ENCODE measurements at regions not wholly inside any gene's neighbourhood (a gene's known extent, or its start where the extent isn't known, plus 50 kb on each side); places are given as distances from the start of the nearest gene placed in this dataset.

- H3K9me3 Mint-ChIP-seq, result peaks cover 6% of the 10 kb centered on the region
- no peak for TF ChIP-seq CTCF (conservative IDR thresholded peaks at IDR 0.05)
- no peak overlapping the region for H3K27ac Mint-ChIP-seq
- no peak overlapping the region for H3K4me3 Mint-ChIP-seq
- H3K4me1 Mint-ChIP-seq (ENCODE audit: unreplicated experiment), result no peaks in the 10 kb centered on the region
- no peaks in the 10 kb centered on the region for H3K27me3 Mint-ChIP-seq
- DNase-seq (ENCODE audit: extremely low spot score, unreplicated experiment), result no peak
- H3K36me3 Mint-ChIP-seq, result no peaks in the 10 kb centered on the region
These were observed 679.4 kb downstream of the TNS3 start for GRCh38 chr7:46902463-46902862.

GRCh38 chr7:46900312-46901263 lies 681.3 kb downstream of the TNS3 start:
- no peak overlapping the region for H3K27ac Mint-ChIP-seq
- H3K4me3 Mint-ChIP-seq, result no peak overlapping the region
- H3K36me3 Mint-ChIP-seq, result no peaks in the 10 kb centered on the region
- H3K4me1 Mint-ChIP-seq (ENCODE audit: unreplicated experiment), result no peaks in the 10 kb centered on the region
- no peak for TF ChIP-seq CTCF (conservative IDR thresholded peaks at IDR 0.05)
- H3K27me3 Mint-ChIP-seq, result no peaks in the 10 kb centered on the region
- peaks cover 6% of the 10 kb centered on the region for H3K9me3 Mint-ChIP-seq
- no peak for DNase-seq (ENCODE audit: extremely low spot score, unreplicated experiment)

- TF ChIP-seq CTCF (conservative IDR thresholded peaks at IDR 0.05), result no peak
- no peaks in the 10 kb centered on the region for H3K36me3 Mint-ChIP-seq
- H3K27me3 Mint-ChIP-seq, result no peaks in the 10 kb centered on the region
- no peaks in the 10 kb centered on the region for H3K4me1 Mint-ChIP-seq (ENCODE audit: unreplicated experiment)
- no peak for DNase-seq (ENCODE audit: extremely low spot score, unreplicated experiment)
- H3K4me3 Mint-ChIP-seq, result no peak overlapping the region
- no peak overlapping the region for H3K27ac Mint-ChIP-seq
- H3K9me3 Mint-ChIP-seq, result peaks cover 6% of the 10 kb centered on the region
These were observed 684.5 kb downstream of the TNS3 start for GRCh38 chr7:46897381-46897780.

- H3K36me3 Mint-ChIP-seq, result peaks cover 3% of the 10 kb centered on the region
- H3K4me1 Mint-ChIP-seq (ENCODE audit: unreplicated experiment), result peaks cover under 1% of the 10 kb centered on the region
- TF ChIP-seq CTCF (conservative IDR thresholded peaks at IDR 0.05), result no peak
- no peak overlapping the region for H3K27ac Mint-ChIP-seq
- H3K4me3 Mint-ChIP-seq, result no peak overlapping the region
- H3K27me3 Mint-ChIP-seq, result no peaks in the 10 kb centered on the region
- no peak for DNase-seq (ENCODE audit: extremely low spot score, unreplicated experiment)
- H3K9me3 Mint-ChIP-seq, result peaks cover 1% of the 10 kb centered on the region
These were observed 695.1 kb downstream of the TNS3 start for GRCh38 chr7:46886669-46887374.

GRCh38 chr7:46885167-46885566 lies 696.7 kb downstream of the TNS3 start:
- Mint-ChIP-seq H3K4me1 (ENCODE audit: unreplicated experiment) (peaks cover 7% of the 10 kb centered on the region), H3K27me3 (no peaks in the 10 kb centered on the region), H3K36me3 (peaks cover 3% of the 10 kb centered on the region), H3K4me3 (no peak overlapping the region), H3K9me3 (peaks cover 5% of the 10 kb centered on the region), H3K27ac (no peak overlapping the region)
- no peak for TF ChIP-seq CTCF (conservative IDR thresholded peaks at IDR 0.05)
- DNase-seq (ENCODE audit: extremely low spot score, unreplicated experiment), result no peak
